HG02840 (cell line): ENCODE measurements at regions not wholly inside any gene's neighbourhood (a gene's known extent, or its start where the extent isn't known, plus 50 kb on each side); places are given as distances from the start of the nearest gene placed in this dataset.
"Not testable (repeated sequence)": the region's sequence is repeated elsewhere in the genome, so short reads cannot be mapped to it uniquely, and the experiment has no call there.

Experiments
- ATAC-seq: cut with Tn5 transposase; IDR thresholded peaks from one replicate; pipeline ENCODE4 v1.9.1; 2021; ENCODE audit warnings: mild to moderate bottlenecking, moderate library complexity, moderate number of reproducible peaks; ENCODE audit not compliant: unreplicated experiment, low FRiP score

- ATAC-seq: no peak
These were observed 122.8 kb downstream of the ZC4H2 start for GRCh38 chrX:64853424-64853823.

GRCh38 chrX:64850371-64851082, 125.7 kb downstream of the ZC4H2 start:
- no peak for ATAC-seq

- ATAC-seq: no peak
These were observed 133.0 kb downstream of the ZC4H2 start for GRCh38 chrX:64843224-64843623.

GRCh38 chrX:64842492-64842891, 133.8 kb downstream of the ZC4H2 start:
- peak; percentile 58 for ATAC-seq

- no peak for ATAC-seq
These were observed 170.6 kb downstream of the ZC4H2 start for GRCh38 chrX:64805683-64806082.

- ATAC-seq: no peak
These were observed 183.5 kb downstream of the ZC4H2 start for GRCh38 chrX:64792598-64793337.

- ATAC-seq: no peak
These were observed 193.3 kb downstream of the ZC4H2 start for GRCh38 chrX:64782923-64783322.

GRCh38 chrX:64758047-64758446, 218.2 kb downstream of the ZC4H2 start:
- ATAC-seq: no peak

GRCh38 chrX:64739792-64740378, 236.4 kb downstream of the ZC4H2 start:
- no peak for ATAC-seq

- ATAC-seq: no peak
These were observed 277.9 kb downstream of the ZC4H2 start for GRCh38 chrX:64698317-64698716.

- ATAC-seq: not testable (repeated sequence)
These were observed 280.9 kb downstream of the ZC4H2 start for GRCh38 chrX:64695372-64695771.

- ATAC-seq: no peak
These were observed 267.6 kb upstream of the MTMR8 start for GRCh38 chrX:64662876-64663275.

GRCh38 chrX:64657229-64657628, 262.0 kb upstream of the MTMR8 start:
- ATAC-seq: not testable (repeated sequence)

- ATAC-seq: no peak
These were observed 247.2 kb upstream of the MTMR8 start for GRCh38 chrX:64642482-64642881.
